Progenitor cell of endocrine pancreas (in vitro differentiated cells): ENCODE measurements at regions not wholly inside any gene's neighbourhood (a gene's known extent, or its start where the extent isn't known, plus 50 kb on each side); places are given as distances from the start of the nearest gene placed in this dataset.

Experiments
- DNase-seq: peaks from one replicate; pipeline ENCODE4 v3.0.0; 2021; ENCODE audit warnings: low spot score; ENCODE audit not compliant: unreplicated experiment
- H3K27ac Mint-ChIP-seq: 2 replicates; pipeline ENCODE4 v1.8.0; 2021; ENCODE audit warnings: mild to moderate bottlenecking, moderate library complexity, mixed read lengths
- H3K27me3 Mint-ChIP-seq: 2 replicates; pipeline ENCODE4 v1.8.0; 2021; ENCODE audit warnings: mixed read lengths
- H3K36me3 Mint-ChIP-seq: 2 replicates; pipeline ENCODE4 v1.8.0; 2022; ENCODE audit warnings: mixed read lengths; ENCODE audit not compliant: insufficient read depth
- H3K4me1 Mint-ChIP-seq: 2 replicates; pipeline ENCODE4 v1.8.0; 2021; ENCODE audit warnings: low read depth, mixed read lengths
- H3K4me3 Mint-ChIP-seq: 2 replicates; pipeline ENCODE4 v1.8.0; 2021; ENCODE audit warnings: low read depth, mild to moderate bottlenecking, moderate library complexity, mixed read lengths
- H3K9me3 Mint-ChIP-seq: 2 replicates; pipeline ENCODE4 v1.8.0; 2021; ENCODE audit warnings: low read depth, mixed read lengths
- CTCF ChIP-seq: fragments of 200-600 bp; sonication (generic); IDR thresholded peaks from one replicate; pipeline ENCODE4 v1.5.0; 2021; ENCODE audit warnings: antibody characterized with exemption, mild to moderate bottlenecking; ENCODE audit not compliant: unreplicated experiment

- H3K36me3 Mint-ChIP-seq: no peaks in the 10 kb centered on the region
- DNase-seq: no peak
- H3K4me3 Mint-ChIP-seq: no peak overlapping the region
- no peak overlapping the region for H3K27ac Mint-ChIP-seq
- no peak for TF ChIP-seq CTCF
- no peaks in the 10 kb centered on the region for H3K9me3 Mint-ChIP-seq
- H3K27me3 Mint-ChIP-seq: peaks cover 36% of the 10 kb centered on the region
- peaks cover 27% of the 10 kb centered on the region for H3K4me1 Mint-ChIP-seq
Observed at GRCh38 chr2:120560330-120560729, 175.3 kb upstream of the GLI2 start.

DNA sequence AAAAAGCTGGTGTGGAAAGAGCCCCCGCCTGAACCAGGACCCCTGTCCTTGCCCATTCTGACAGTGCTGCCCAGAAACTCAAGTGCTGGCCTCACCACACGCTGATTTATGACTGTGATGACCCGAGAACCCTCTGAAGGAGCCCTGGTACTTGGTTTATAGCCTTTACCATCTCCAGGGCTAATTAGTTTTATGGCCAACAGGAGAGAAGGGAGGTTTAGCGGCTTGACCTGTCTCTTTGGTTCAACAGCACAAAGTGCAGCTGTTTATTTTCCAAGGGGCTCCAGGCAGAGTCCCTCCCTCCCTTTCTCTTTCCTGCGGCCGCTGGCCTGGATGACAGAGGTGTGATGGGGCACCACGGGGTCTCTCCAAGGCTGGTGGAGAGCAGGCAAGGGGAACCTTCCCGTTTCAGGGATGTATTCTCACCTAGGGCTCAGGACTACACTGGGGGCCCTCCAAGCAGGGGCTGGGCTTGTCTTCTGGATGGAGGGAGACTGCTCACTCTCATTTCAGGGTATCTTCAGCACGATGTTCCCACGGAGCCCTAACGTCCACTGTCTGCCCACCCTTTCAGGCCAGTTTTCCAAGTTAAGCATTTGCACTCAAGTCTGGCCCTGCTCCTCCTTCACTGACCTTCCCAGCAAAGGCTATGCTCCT, 174.2 kb upstream of the GLI2 start:
- TF ChIP-seq CTCF: no peak
- Mint-ChIP-seq H3K27me3 (peaks cover 33% of the 10 kb centered on the region), H3K4me3 (no peak overlapping the region), H3K27ac (no peak overlapping the region), H3K4me1 (peaks cover 36% of the 10 kb centered on the region), H3K36me3 (no peaks in the 10 kb centered on the region), H3K9me3 (no peaks in the 10 kb centered on the region)
- DNase-seq: no peak

- Mint-ChIP-seq H3K27ac (no peak overlapping the region), H3K36me3 (no peaks in the 10 kb centered on the region), H3K4me3 (no peak overlapping the region), H3K27me3 (peaks cover 31% of the 10 kb centered on the region), H3K9me3 (no peaks in the 10 kb centered on the region), H3K4me1 (peaks cover 40% of the 10 kb centered on the region)
- TF ChIP-seq CTCF: no peak
- no peak for DNase-seq
Observed at GRCh38 chr2:120562218-120563005, 173.3 kb upstream of the GLI2 start.

DNA sequence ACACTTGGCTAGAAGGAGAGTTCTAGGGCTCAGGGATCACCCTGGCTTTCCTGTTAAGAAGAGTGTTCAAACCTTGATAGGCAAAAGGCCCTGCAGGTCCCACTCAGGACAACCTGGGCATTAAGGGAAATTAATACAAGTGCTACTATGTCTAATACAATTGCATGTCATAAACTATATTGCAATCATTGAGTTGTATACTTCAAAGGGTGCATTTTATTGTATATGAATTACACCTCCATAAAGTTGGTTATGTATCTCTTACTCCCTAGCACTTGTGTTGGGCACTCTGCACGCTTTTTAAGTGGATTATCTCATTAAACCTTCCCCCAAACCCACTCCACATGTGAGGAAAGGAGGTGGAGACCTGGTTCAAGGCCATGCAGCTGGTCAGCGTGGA, 172.1 kb upstream of the GLI2 start:
- peak overlapping the region; percentile 67 for H3K27ac Mint-ChIP-seq
- TF ChIP-seq CTCF: no peak
- no peak overlapping the region for H3K4me3 Mint-ChIP-seq
- no peaks in the 10 kb centered on the region for H3K9me3 Mint-ChIP-seq
- H3K4me1 Mint-ChIP-seq: peaks cover 43% of the 10 kb centered on the region
- peaks cover 36% of the 10 kb centered on the region for H3K27me3 Mint-ChIP-seq
- no peaks in the 10 kb centered on the region for H3K36me3 Mint-ChIP-seq
- DNase-seq: no peak

DNA sequence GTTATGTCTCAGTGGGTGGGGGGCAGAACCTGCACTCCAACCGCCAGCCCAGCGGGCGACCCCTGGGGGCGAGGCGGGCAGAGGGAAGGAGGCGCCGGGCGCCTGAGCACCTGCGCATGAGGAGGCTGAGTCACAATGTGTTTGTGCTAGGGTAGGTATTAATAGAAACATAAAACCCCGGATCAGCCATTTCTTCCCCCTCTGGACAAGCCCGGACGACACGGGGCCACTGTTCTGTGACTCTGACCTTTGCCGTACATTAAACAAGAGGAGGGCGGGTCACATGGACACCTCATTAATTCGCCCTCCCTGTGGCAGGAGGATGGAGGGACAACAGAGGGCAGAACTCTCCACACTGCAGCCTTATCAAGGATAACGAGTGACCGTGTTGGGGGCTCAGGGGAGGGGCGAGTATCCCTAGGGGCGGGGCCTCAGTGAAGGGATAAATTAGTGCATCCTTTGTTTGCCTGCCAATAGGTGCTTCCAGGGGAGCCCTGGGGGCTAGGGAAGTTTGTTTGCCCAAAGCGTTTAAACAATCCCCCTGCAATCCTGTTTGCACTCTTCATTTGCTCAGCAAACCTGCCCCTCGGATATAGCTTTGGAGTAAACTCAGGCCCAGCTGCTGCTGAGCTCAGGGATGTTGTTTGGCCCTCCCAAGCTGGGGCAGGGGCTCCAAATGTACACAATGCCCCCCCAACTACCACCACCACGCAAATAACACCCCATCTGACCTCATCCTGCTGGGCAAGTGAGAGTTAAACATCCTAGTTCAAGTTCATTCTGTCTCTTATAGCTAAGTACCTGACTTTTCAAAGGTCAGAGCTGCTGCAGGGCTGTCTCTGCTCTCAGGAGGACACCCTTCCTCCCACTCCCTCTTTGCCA, 171.2 kb upstream of the GLI2 start:
- TF ChIP-seq CTCF: peak; percentile 14
- peak overlapping the region; percentile 29 for H3K4me3 Mint-ChIP-seq
- peak overlapping the region; percentile 67 for H3K27ac Mint-ChIP-seq
- no peaks in the 10 kb centered on the region for H3K36me3 Mint-ChIP-seq
- peaks cover 43% of the 10 kb centered on the region for H3K4me1 Mint-ChIP-seq
- peak; percentile 74 for DNase-seq
- H3K9me3 Mint-ChIP-seq: no peaks in the 10 kb centered on the region
- peaks cover 33% of the 10 kb centered on the region for H3K27me3 Mint-ChIP-seq
